ENCODE measurements at regions not wholly inside any gene's neighbourhood (a gene's known extent, or its start where the extent isn't known, plus 50 kb on each side); places are given as distances from the start of the nearest gene placed in this dataset.

DNA sequence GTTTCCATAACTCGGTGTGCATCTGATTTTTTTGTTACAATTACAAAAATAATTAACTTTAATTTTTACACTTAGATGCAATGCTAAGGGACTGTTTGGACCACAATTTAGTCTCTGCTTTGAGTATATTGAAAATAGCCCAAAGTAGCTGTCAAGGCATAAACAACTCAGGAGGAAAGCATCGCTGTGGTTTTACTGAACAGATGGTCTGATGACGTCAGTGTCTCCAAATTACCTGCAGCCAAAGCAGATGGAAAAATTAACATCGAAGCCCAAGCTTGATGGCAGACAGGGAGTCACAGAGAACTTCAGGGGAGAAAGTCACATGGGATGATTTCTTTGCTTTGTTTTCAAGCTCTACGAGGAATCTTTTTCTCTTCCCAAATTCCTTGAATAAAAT is 83.1 kb upstream of the PLCL2 start:
- no peak overlapping the region for H3K4me3 ChIP-seq
- H3K27me3 ChIP-seq, result no peaks in the 10 kb centered on the region
- no peaks in the 10 kb centered on the region for H3K36me3 ChIP-seq
- in situ Hi-C loops (cut with MboI; ENCODE audit: low sequenced_read_pairs in 4 of 4) (loop anchor here in 1 of 4 donors (25.0 kb wide), 1 partner anchor 611 kb away; no protein-coding TSS in a partner anchor), intact Hi-C loops (cut with DNase I; ENCODE audit: low total_unique reads) (no loop called here)
- no peak overlapping the region for H3K27ac ChIP-seq
- peaks cover 13 to 19% of the 10 kb centered on the region in 2 donors for H3K4me1 ChIP-seq
- ATAC-seq (no peak), DNase-seq (no peak)
- no peak for TF ChIP-seq POLR2A (IDR thresholded peaks at IDR 0.05)
- TF ChIP-seq, protein P1, sequence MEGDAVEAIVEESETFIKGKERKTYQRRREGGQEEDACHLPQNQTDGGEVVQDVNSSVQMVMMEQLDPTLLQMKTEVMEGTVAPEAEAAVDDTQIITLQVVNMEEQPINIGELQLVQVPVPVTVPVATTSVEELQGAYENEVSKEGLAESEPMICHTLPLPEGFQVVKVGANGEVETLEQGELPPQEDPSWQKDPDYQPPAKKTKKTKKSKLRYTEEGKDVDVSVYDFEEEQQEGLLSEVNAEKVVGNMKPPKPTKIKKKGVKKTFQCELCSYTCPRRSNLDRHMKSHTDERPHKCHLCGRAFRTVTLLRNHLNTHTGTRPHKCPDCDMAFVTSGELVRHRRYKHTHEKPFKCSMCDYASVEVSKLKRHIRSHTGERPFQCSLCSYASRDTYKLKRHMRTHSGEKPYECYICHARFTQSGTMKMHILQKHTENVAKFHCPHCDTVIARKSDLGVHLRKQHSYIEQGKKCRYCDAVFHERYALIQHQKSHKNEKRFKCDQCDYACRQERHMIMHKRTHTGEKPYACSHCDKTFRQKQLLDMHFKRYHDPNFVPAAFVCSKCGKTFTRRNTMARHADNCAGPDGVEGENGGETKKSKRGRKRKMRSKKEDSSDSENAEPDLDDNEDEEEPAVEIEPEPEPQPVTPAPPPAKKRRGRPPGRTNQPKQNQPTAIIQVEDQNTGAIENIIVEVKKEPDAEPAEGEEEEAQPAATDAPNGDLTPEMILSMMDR (IDR thresholded peaks at IDR 0.05 in 4 of 5, conservative IDR thresholded peaks at IDR 0.05 in 1 of 5), result no peak
- no peaks in the 10 kb centered on the region for H3K9me3 ChIP-seq

DNA sequence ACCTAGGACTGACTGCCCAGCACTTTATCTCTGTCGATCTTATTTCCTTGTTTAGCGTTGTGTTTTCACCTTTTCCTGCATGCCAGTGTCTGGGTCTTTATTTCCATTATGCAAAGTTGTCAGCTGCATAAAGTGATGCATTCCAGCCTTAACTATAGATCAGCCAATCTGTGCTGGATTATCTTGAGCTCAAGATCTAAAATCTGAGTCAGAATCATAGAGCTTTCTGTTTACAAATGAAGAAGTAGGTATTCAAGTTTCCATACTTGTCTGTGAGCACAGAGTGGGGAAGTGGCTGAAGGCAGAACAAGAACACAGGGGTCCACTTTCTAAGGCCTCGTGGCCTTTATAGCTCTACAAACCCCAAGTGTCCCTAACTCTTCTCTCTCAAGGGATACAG is 82.4 kb upstream of the PLCL2 start:
- intact Hi-C loops (cut with DNase I; ENCODE audit: low total_unique reads) (no loop called here), in situ Hi-C loops (cut with MboI; ENCODE audit: low sequenced_read_pairs in 4 of 4) (loop anchor here in 1 of 4 donors (25.0 kb wide), 1 partner anchor 610 kb away; no protein-coding TSS in a partner anchor)
- ATAC-seq, result no peak
- no peak for DNase-seq
- Histone ChIP-seq H3K36me3 (no peaks in the 10 kb centered on the region), H3K27me3 (no peaks in the 10 kb centered on the region), H3K9me3 (no peaks in the 10 kb centered on the region), H3K27ac (no peak overlapping the region), H3K4me1 (peaks cover 13% of the 10 kb centered on the region in 2 donors), H3K4me3 (no peak overlapping the region)
- no peak for TF ChIP-seq POLR2A (IDR thresholded peaks at IDR 0.05)
- TF ChIP-seq, protein P1 (IDR thresholded peaks at IDR 0.05 in 4 of 5, conservative IDR thresholded peaks at IDR 0.05 in 1 of 5), result no peak

- intact Hi-C loops (cut with DNase I; ENCODE audit: low total_unique reads) (no loop called here), in situ Hi-C loops (cut with MboI; ENCODE audit: low sequenced_read_pairs in 4 of 4) (loop anchor here in 1 of 4 donors (25.0 kb wide), 1 partner anchor 609 kb away; no protein-coding TSS in a partner anchor)
- no peak for TF ChIP-seq POLR2A (IDR thresholded peaks at IDR 0.05)
- TF ChIP-seq, protein P1 (IDR thresholded peaks at IDR 0.05 in 4 of 5, conservative IDR thresholded peaks at IDR 0.05 in 1 of 5), result no peak
- ATAC-seq, result no peak
- Histone ChIP-seq H3K27ac (no peak overlapping the region), H3K27me3 (no peaks in the 10 kb centered on the region), H3K9me3 (no peaks in the 10 kb centered on the region), H3K36me3 (no peaks in the 10 kb centered on the region), H3K4me1 (peaks cover 12 to 18% of the 10 kb centered on the region in 2 donors), H3K4me3 (no peak overlapping the region)
- no peak for DNase-seq
Observed at GRCh38 chr3:16803019-16803418, 81.7 kb upstream of the PLCL2 start.

DNA sequence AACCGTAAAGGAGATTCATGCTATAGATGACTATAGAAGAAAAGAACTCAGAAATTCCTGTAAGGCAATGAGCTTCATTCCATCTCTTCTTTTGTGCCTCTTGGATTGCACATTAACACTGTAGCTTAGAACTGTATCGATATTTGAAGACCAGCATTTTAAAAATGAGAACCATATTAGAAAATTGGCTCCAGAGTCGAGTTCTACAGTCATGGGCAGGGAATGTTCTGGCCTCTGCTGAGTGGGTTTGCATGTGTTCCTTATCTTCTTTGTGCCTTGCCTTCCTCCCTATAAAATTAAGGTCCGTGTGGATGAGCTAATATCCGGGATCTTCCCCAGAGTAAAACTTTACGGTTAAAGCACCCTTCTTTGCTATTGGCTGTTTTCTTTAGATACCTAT is 77.4 kb upstream of the PLCL2 start:
- DNase-seq, result no peak
- in situ Hi-C loops (cut with MboI; ENCODE audit: low sequenced_read_pairs in 4 of 4), result loop anchor here in 1 of 4 donors (25.0 kb wide), 1 partner anchor 605 kb away; no protein-coding TSS in a partner anchor
- Histone ChIP-seq H3K36me3 (no peaks in the 10 kb centered on the region), H3K4me1 (peaks cover 11 to 17% of the 10 kb centered on the region in 2 donors), H3K27me3 (no peaks in the 10 kb centered on the region), H3K9me3 (no peaks in the 10 kb centered on the region), H3K4me3 (no peak overlapping the region), H3K27ac (no peak overlapping the region)
- TF ChIP-seq, protein P1 (IDR thresholded peaks at IDR 0.05 in 4 of 5, conservative IDR thresholded peaks at IDR 0.05 in 1 of 5), result no peak
- TF ChIP-seq POLR2A (IDR thresholded peaks at IDR 0.05), result no peak
- ATAC-seq, result peak in 1 of 2 donors; percentile 33
- intact Hi-C loops (cut with DNase I; ENCODE audit: low total_unique reads), result no loop called here
